ENCODE measurements at regions not wholly inside any gene's neighbourhood (a gene's known extent, or its start where the extent isn't known, plus 50 kb on each side); places are given as distances from the start of the nearest gene placed in this dataset.

DNA sequence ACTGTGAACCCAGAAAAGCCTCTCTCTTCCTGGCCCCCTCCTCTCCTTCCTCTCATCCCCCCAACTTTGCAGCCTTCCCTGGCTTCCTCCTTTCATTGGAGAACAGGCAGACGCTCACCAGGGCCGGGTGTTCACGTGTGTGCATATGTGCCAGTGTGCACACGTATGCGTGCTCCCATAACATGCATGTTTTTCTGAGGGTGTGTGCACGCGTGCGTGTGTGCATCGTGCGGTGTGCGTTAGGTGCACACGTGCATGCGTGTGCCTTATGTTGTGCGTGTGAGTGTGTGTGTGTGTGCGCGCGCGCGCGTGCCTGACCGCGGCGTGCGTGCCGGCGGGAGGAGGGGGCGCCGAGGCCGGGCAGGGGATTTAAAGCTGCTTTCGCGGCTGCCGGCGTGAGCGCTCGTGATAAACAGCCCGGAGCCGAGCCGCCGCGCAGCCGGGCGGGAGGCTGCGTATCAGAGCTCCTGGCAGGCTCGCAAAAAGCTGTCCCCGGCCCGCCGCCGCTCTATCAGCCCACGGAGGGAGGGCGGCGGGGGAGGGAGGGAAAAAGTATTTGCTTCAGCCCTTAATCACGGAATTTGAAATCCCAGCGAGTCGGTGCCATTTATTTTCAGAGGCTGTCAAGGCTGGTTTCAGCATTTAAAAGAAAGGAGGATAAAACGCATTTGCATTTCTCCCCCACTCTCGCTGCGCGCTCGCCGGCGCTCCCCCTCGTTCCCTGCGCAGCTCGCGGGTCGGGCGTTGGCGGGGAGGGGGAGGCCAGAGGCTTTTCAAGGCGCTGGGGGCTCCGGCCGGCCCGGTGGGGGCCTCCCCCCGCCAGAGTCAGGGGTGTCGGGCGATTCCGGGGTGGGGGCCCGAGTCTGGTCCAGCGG, 183.9 kb downstream of the C9orf50 start (continued):
- no peak for TF ChIP-seq ZFP41 (tag by site-specific recombination; IDR thresholded peaks at IDR 0.05; ENCODE audit: borderline replicate concordance)
- TF ChIP-seq ZNF146 (tag by site-specific recombination; IDR thresholded peaks at IDR 0.05): no peak
- TF ChIP-seq ZNF341 (tag by site-specific recombination; IDR thresholded peaks at IDR 0.05; ENCODE audit: low read depth): peak; percentile 75
- TF ChIP-seq MEIS1 (CRISPR knock-in tag; IDR thresholded peaks at IDR 0.05; ENCODE audit: borderline replicate concordance): no peak
- TF ChIP-seq, protein P1, sequence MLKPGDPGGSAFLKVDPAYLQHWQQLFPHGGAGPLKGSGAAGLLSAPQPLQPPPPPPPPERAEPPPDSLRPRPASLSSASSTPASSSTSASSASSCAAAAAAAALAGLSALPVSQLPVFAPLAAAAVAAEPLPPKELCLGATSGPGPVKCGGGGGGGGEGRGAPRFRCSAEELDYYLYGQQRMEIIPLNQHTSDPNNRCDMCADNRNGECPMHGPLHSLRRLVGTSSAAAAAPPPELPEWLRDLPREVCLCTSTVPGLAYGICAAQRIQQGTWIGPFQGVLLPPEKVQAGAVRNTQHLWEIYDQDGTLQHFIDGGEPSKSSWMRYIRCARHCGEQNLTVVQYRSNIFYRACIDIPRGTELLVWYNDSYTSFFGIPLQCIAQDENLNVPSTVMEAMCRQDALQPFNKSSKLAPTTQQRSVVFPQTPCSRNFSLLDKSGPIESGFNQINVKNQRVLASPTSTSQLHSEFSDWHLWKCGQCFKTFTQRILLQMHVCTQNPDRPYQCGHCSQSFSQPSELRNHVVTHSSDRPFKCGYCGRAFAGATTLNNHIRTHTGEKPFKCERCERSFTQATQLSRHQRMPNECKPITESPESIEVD (tag by site-specific recombination; IDR thresholded peaks at IDR 0.05): no peak
- no peak for TF ChIP-seq ZNF768 (tag by site-specific recombination; IDR thresholded peaks at IDR 0.05)
- TF ChIP-seq, protein P2, sequence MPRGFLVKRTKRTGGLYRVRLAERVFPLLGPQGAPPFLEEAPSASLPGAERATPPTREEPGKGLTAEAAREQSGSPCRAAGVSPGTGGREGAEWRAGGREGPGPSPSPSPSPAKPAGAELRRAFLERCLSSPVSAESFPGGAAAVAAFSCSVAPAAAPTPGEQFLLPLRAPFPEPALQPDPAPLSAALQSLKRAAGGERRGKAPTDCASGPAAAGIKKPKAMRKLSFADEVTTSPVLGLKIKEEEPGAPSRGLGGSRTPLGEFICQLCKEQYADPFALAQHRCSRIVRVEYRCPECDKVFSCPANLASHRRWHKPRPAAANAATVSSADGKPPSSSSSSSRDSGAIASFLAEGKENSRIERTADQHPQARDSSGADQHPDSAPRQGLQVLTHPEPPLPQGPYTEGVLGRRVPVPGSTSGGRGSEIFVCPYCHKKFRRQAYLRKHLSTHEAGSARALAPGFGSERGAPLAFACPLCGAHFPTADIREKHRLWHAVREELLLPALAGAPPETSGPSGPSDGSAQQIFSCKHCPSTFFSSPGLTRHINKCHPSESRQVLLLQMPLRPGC (tag by site-specific recombination; IDR thresholded peaks at IDR 0.05): no peak
- no peak for TF ChIP-seq ZSCAN23 (tag by site-specific recombination; IDR thresholded peaks at IDR 0.05)
- TF ChIP-seq ZNF155 (tag by site-specific recombination; IDR thresholded peaks at IDR 0.05): no peak
- TF ChIP-seq OSR2 (tag by site-specific recombination; IDR thresholded peaks at IDR 0.05): no peak
- peak; percentile 36; the same call in 1 of the 2 replicates for TF ChIP-seq ZBTB8A (tag by site-specific recombination; IDR thresholded peaks at IDR 0.05)
- TF ChIP-seq ZBTB6 (tag by site-specific recombination; IDR thresholded peaks at IDR 0.05): peak; percentile 73
- TF ChIP-seq, protein P3, sequence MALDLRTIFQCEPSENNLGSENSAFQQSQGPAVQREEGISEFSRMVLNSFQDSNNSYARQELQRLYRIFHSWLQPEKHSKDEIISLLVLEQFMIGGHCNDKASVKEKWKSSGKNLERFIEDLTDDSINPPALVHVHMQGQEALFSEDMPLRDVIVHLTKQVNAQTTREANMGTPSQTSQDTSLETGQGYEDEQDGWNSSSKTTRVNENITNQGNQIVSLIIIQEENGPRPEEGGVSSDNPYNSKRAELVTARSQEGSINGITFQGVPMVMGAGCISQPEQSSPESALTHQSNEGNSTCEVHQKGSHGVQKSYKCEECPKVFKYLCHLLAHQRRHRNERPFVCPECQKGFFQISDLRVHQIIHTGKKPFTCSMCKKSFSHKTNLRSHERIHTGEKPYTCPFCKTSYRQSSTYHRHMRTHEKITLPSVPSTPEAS (tag by site-specific recombination; IDR thresholded peaks at IDR 0.05): peak; percentile 94
- TF ChIP-seq ZNF843 (tag by site-specific recombination; IDR thresholded peaks at IDR 0.05): no peak
- TF ChIP-seq ZFHX2 (tag by site-specific recombination; conservative IDR thresholded peaks at IDR 0.05): peak; percentile 92
- TF ChIP-seq ZNF664 (tag by site-specific recombination; IDR thresholded peaks at IDR 0.05): 0 out of 2 replicates have a peak, but pooled peaks have one; percentile 41
- TF ChIP-seq PATZ1 (tag by site-specific recombination; IDR thresholded peaks at IDR 0.05): peak; percentile 59
- peak; percentile 92 for TF ChIP-seq EGR2 (tag by site-specific recombination; IDR thresholded peaks at IDR 0.05; ENCODE audit: low read depth)
- TF ChIP-seq ZFP37 (tag by site-specific recombination; IDR thresholded peaks at IDR 0.05): peak; percentile 17; the same call in 1 of the 2 replicates
- peak; percentile 15; the same call in 1 of the 2 replicates for TF ChIP-seq ZBTB20 (tag by site-specific recombination; IDR thresholded peaks at IDR 0.05)
- TF ChIP-seq ZNF335 (tag by site-specific recombination; conservative IDR thresholded peaks at IDR 0.05): peak; percentile 91
- TF ChIP-seq YY1 (tag by site-specific recombination; IDR thresholded peaks at IDR 0.05): no peak
- TF ChIP-seq, protein P4, sequence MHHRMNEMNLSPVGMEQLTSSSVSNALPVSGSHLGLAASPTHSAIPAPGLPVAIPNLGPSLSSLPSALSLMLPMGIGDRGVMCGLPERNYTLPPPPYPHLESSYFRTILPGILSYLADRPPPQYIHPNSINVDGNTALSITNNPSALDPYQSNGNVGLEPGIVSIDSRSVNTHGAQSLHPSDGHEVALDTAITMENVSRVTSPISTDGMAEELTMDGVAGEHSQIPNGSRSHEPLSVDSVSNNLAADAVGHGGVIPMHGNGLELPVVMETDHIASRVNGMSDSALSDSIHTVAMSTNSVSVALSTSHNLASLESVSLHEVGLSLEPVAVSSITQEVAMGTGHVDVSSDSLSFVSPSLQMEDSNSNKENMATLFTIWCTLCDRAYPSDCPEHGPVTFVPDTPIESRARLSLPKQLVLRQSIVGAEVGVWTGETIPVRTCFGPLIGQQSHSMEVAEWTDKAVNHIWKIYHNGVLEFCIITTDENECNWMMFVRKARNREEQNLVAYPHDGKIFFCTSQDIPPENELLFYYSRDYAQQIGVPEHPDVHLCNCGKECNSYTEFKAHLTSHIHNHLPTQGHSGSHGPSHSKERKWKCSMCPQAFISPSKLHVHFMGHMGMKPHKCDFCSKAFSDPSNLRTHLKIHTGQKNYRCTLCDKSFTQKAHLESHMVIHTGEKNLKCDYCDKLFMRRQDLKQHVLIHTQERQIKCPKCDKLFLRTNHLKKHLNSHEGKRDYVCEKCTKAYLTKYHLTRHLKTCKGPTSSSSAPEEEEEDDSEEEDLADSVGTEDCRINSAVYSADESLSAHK (tag by site-specific recombination; IDR thresholded peaks at IDR 0.05): 0 out of 2 replicates have a peak, but pooled peaks have one; percentile 19
- peak; percentile 79; the same call in 1 of the 2 replicates for TF ChIP-seq PRDM1 (tag by site-specific recombination; IDR thresholded peaks at IDR 0.05)
- TF ChIP-seq ZNF24 (tag by site-specific recombination; IDR thresholded peaks at IDR 0.05): no peak
- TF ChIP-seq ZNF184 (tag by site-specific recombination; IDR thresholded peaks at IDR 0.05): no peak
- no peak for TF ChIP-seq ZNF747 (tag by site-specific recombination; IDR thresholded peaks at IDR 0.05)
- TF ChIP-seq IKZF3 (tag by site-specific recombination; IDR thresholded peaks at IDR 0.05): no peak
- TF ChIP-seq ZBTB17 (tag by site-specific recombination; IDR thresholded peaks at IDR 0.05): peak; percentile 77
- TF ChIP-seq ZNF610 (tag by site-specific recombination; IDR thresholded peaks at IDR 0.05; ENCODE audit: borderline replicate concordance): peak; percentile 69; the same call in 1 of the 2 replicates
